GM19328 (cell line): ENCODE measurements at regions not wholly inside any gene's neighbourhood (a gene's known extent, or its start where the extent isn't known, plus 50 kb on each side); places are given as distances from the start of the nearest gene placed in this dataset.

Source experiments
- ATAC-seq: cut with Tn5 transposase; IDR thresholded peaks from one replicate; pipeline ENCODE4 v1.9.1; 2021; ENCODE audit warnings: mild to moderate bottlenecking, moderate library complexity; ENCODE audit not compliant: unreplicated experiment

DNA sequence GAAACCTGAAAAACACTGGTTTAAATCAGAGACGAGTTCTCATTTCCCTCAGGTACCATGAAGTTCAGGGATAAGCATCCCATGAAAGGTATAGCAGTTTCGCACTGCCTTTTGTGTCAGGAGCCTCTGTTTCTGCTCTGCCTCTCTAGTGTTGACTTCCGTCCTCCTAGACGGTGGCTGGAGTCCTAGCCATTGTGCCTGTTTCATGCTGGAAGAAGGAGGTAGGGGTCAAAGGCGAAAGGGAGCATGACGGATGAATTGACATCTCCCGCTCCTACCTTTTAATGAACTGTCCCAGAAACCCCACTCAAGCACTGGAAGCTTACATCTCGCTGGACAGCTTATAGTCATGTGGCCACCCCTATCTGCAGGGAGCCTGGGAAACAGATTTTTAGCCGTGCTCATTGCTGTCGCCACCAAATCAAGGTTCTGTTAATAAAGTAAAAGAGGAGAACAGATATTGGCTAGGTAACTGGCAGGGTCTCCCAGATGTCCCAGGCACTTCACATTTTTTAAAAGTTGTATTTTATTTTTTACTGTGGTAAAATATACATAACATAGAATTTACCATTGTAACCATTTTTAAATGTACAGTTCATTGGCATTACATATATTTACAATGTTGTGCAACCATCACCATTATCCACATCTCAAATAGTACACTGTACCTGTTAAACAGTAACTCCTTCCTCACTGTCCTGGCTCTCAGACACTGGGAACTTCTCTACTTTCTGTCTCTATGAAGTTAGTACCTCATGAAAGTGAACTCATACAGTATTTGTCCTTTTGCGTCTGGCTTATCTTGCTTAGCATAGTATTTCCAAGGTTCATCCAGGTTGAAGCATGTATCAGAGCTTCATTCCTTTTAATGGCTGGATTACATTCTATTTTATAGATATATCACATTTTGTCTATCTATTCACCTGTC, 55.0 kb upstream of the CTLA4 start:
- ATAC-seq, result no peak

DNA sequence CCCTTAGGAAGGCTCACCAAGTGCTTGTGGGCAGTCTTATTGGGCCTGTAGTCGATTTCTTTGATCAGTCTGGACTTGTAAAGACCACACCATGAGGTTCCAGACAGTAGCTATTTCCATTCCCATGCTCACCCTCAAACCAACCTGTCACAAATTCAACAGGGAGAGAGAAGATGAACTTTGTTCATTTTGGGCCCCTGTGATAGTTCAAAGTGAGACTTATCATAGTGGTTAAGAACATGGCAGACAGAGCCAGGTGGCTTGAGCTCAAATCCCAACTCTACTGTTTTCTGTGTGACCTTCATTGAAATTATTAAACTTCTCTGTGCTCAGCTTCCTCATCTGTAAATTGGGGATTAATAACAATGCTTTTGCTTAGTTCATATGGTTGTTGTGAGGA, 53.9 kb upstream of the CTLA4 start:
- no peak for ATAC-seq

DNA sequence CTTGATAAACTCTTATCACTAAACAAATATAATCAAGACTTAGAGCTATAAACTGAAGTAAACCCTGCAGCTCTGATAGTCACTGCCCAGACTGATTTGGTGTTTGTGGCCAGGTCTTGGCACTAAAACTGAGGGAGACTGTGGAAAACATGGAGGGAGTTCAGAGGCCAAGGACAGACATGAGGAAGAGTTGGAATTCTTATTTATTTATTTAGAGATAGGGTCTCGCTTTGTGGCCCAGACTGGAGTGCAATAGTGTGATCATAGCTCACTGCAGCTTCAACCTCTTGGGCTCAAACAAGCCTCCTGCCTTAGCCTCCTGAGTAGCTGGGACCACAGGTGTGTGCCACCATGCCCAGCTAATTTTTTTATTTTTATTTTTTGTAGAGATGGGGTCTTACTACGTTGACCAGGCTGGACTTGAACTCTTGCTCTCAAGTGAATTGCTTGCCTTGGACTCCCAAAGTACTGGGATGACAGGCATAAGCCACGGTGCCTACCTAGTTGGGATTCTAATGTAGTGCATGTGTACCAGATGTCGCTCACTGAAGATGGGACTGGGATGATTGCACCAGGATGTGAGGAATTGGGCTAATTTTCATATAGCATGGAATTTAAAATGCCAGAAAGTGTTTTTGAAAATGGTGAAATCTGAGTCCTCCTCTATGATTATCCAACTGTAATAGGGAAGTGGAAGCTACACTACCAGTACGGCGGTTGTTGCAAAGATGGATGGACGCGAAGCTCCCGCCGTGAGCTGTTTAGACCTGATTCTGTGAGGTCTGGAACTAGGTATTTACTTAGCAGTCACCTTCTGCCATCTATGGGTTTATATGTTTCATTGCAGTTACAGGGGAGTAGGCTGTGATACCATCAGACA, 52.7 kb upstream of the CTLA4 start:
- peak; percentile 70 for ATAC-seq

DNA sequence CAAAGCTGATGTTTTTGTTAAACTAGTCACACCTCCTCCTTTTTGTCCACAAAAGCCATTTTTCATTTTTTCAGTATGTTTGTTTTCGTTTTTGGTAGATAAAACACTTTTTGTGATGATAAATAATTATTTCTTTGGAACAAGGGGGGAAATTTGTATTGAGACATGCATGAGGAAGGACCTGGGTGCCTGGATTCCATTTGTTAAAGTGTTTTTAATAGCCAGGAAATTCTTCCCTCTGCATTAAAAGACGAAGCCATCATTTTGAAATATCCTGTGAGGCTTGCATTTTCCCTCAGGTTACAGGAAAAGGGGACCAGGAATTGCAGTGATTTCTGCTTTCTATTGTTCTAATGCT, 52.1 kb upstream of the CTLA4 start:
- ATAC-seq, result no peak

DNA sequence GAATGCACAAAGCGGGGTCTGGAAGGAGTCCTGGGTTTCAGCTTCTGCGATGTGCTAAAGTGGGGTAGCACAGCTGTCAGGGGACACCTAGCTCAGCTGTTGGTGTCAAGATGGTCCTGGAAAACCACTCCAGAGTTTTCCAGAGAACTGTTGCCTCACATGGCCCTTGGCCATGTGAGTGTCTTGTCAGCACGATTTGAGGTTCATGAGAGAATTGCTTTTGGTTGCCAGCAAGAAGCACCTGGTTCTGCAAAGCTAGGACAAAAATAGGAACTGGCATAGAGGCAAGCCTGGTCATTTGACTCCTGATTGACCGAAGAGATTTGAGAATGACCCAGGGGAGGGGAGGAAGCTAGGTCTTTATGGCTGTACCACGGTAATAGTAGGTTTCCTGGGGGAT, 50.4 kb upstream of the CTLA4 start:
- no peak for ATAC-seq
